ENCODE measurements at regions not wholly inside any gene's neighbourhood (a gene's known extent, or its start where the extent isn't known, plus 50 kb on each side); places are given as distances from the start of the nearest gene placed in this dataset.
"Not testable (repeated sequence)": the region's sequence is repeated elsewhere in the genome, so short reads cannot be mapped to it uniquely, and the experiment has no call there.

GRCh38 chr12:127810041-127810440 is 456.9 kb upstream of the TMEM132C start:
- CTCF ChIA-PET = no interaction called here
- DNase-seq (no peak), ATAC-seq (ENCODE audit: low read depth) (no peak)
- H3K27ac Mint-ChIP-seq = no peak overlapping the region
- H3K9me3 Mint-ChIP-seq = peaks cover 3% of the 10 kb centered on the region
- H3K27me3 Mint-ChIP-seq = no peaks in the 10 kb centered on the region
- no peaks in the 10 kb centered on the region for H3K4me1 Mint-ChIP-seq
- POLR2A ChIA-PET = no interaction called here
- H3K4me3 Mint-ChIP-seq = no peak overlapping the region
- H3K36me3 Mint-ChIP-seq (ENCODE audit: low read depth) = no peaks in the 10 kb centered on the region
- intact Hi-C loops (cut with micrococcal nuclease) = no loop called here
- TF ChIP-seq, protein P1, sequence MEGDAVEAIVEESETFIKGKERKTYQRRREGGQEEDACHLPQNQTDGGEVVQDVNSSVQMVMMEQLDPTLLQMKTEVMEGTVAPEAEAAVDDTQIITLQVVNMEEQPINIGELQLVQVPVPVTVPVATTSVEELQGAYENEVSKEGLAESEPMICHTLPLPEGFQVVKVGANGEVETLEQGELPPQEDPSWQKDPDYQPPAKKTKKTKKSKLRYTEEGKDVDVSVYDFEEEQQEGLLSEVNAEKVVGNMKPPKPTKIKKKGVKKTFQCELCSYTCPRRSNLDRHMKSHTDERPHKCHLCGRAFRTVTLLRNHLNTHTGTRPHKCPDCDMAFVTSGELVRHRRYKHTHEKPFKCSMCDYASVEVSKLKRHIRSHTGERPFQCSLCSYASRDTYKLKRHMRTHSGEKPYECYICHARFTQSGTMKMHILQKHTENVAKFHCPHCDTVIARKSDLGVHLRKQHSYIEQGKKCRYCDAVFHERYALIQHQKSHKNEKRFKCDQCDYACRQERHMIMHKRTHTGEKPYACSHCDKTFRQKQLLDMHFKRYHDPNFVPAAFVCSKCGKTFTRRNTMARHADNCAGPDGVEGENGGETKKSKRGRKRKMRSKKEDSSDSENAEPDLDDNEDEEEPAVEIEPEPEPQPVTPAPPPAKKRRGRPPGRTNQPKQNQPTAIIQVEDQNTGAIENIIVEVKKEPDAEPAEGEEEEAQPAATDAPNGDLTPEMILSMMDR (IDR thresholded peaks at IDR 0.05) = no peak

GRCh38 chr12:127810459-127810858 is 456.5 kb upstream of the TMEM132C start:
- DNase-seq; H3K9me3 Mint-ChIP-seq; H3K27ac Mint-ChIP-seq; H3K27me3 Mint-ChIP-seq; H3K4me1 Mint-ChIP-seq; intact Hi-C loops (cut with micrococcal nuclease); CTCF ChIA-PET; POLR2A ChIA-PET; H3K4me3 Mint-ChIP-seq; H3K36me3 Mint-ChIP-seq (ENCODE audit: low read depth); ATAC-seq (ENCODE audit: low read depth): not testable (repeated sequence)

DNA sequence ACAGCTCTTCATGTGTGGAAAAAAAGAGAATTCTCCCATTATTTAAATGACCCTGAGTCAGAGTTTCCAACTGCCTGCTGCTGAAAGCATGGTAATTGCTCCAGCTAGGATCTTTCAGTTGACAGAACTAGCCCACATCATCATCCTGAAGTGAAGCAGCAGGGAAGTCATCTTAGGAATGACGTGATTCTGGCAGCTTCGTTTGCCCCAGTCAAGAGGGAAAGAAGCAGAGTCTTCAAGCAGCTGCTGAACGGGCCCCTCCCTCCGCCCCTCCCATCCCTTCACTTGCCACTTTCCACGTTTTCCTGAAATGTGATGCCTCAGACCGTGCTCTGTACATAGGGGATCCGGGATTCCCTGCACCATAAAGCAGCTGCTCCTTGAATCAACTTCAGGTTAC is 455.0 kb upstream of the TMEM132C start:
- TF ChIP-seq, protein P1 (IDR thresholded peaks at IDR 0.05) = no peak
- intact Hi-C loops (cut with micrococcal nuclease) = no loop called here
- ChIA-PET POLR2A (no interaction called here), CTCF (no interaction called here)
- Mint-ChIP-seq H3K4me3 (no peak overlapping the region), H3K4me1 (no peaks in the 10 kb centered on the region), H3K9me3 (peaks cover 3% of the 10 kb centered on the region), H3K27me3 (no peaks in the 10 kb centered on the region), H3K27ac (no peak overlapping the region), H3K36me3 (ENCODE audit: low read depth) (no peaks in the 10 kb centered on the region)
- DNase-seq (no peak), ATAC-seq (ENCODE audit: low read depth) (no peak)

DNA sequence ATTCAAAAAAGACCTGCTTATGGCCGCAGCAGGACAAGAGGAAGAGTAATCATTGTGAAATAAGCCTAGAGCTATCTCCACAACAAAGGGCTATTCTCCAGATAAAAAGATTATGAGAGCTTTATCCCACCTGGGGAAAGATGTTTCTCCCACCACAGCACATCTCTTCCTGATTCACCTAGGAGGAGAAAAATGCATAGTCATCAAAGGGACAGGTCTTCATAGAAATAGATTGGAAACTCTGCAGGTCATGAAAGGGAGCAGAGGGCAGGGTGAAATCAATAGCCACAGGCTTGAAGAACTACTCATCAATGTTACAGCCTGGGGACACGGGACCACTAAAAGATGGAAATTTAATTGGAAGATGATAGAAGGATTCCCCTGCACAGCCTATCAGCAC is 453.8 kb upstream of the TMEM132C start:
- CTCF ChIA-PET = no interaction called here
- Mint-ChIP-seq H3K36me3 (ENCODE audit: low read depth) (no peaks in the 10 kb centered on the region), H3K9me3 (peaks cover 3% of the 10 kb centered on the region), H3K4me1 (no peaks in the 10 kb centered on the region), H3K27me3 (no peaks in the 10 kb centered on the region), H3K4me3 (no peak overlapping the region), H3K27ac (no peak overlapping the region)
- DNase-seq (no peak), ATAC-seq (ENCODE audit: low read depth) (no peak)
- intact Hi-C loops (cut with micrococcal nuclease) = no loop called here
- POLR2A ChIA-PET = no interaction called here
- TF ChIP-seq, protein P1 (IDR thresholded peaks at IDR 0.05) = no peak

DNA sequence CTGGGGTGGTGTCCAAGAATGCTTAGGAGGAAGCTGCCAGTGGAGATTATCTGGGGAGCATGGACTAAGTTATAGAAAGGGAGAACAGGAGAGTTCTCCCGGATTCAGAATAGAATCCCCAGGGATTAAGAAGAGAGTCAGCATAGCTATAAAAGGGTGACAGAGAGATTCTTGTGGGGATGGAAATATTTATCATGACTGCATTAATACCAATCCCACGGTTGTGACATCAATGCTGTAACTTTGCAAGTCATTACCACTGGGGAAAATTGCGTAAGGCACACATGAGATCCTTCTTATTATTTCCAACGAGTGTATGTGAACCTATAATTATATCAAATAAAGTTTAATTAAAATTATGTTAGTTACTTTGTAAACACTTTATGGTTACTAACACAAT is 447.9 kb upstream of the TMEM132C start:
- no peak for ATAC-seq (ENCODE audit: low read depth)
- intact Hi-C loops (cut with micrococcal nuclease) = no loop called here
- H3K4me1 Mint-ChIP-seq = no peaks in the 10 kb centered on the region
- TF ChIP-seq, protein P1 (IDR thresholded peaks at IDR 0.05) = no peak
- ChIA-PET POLR2A (no interaction called here), CTCF (no interaction called here)
- no peak overlapping the region for H3K27ac Mint-ChIP-seq
- H3K9me3 Mint-ChIP-seq = peaks cover 4% of the 10 kb centered on the region
- DNase-seq = no peak
- no peaks in the 10 kb centered on the region for H3K27me3 Mint-ChIP-seq
- no peaks in the 10 kb centered on the region for H3K36me3 Mint-ChIP-seq (ENCODE audit: low read depth)
- no peak overlapping the region for H3K4me3 Mint-ChIP-seq

DNA sequence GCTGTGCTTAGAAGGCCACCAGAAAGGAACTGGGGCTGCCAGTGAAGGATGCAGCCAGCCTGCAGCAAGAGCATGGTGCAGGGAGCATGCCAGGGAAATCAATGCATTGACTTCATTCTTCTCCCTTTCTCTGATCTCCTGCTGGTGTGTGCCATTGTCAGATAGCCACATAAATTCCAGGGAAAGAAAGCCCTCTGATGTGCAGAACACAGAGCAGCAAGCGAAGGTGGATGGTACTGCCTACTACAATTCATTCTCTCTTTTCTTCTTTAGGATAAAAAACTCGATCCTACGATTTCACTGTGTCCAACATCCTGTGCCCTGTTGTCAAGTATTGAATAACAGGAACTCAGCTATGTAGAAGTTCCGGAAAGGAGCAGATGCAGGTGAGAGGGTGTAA is 446.7 kb upstream of the TMEM132C start:
- POLR2A ChIA-PET = no interaction called here
- Mint-ChIP-seq H3K4me3 (no peak overlapping the region), H3K27me3 (no peaks in the 10 kb centered on the region), H3K27ac (no peak overlapping the region), H3K9me3 (peaks cover 4% of the 10 kb centered on the region), H3K36me3 (ENCODE audit: low read depth) (no peaks in the 10 kb centered on the region), H3K4me1 (no peaks in the 10 kb centered on the region)
- DNase-seq = no peak
- ATAC-seq (ENCODE audit: low read depth) = no peak
- intact Hi-C loops (cut with micrococcal nuclease) = no loop called here
- TF ChIP-seq, protein P1 (IDR thresholded peaks at IDR 0.05) = no peak
- CTCF ChIA-PET = no interaction called here

Measured in activated B cell treated with CpG ODN at 0.5 μM for 24 hours (primary cell).